ENCODE measurements at regions not wholly inside any gene's neighbourhood (a gene's known extent, or its start where the extent isn't known, plus 50 kb on each side); places are given as distances from the start of the nearest gene placed in this dataset.

GRCh38 chr9:84460695-84461094, 120.1 kb upstream of the SLC28A3 start:
- DNase-seq: no peak

GRCh38 chr9:84463272-84463671, 122.7 kb upstream of the SLC28A3 start:
- DNase-seq: no peak

GRCh38 chr9:84466580-84467285, 126.2 kb upstream of the SLC28A3 start:
- DNase-seq: no peak

- no peak for DNase-seq
These were observed 131.3 kb upstream of the SLC28A3 start for GRCh38 chr9:84471816-84472215.

GRCh38 chr9:84478996-84479395, 138.4 kb upstream of the SLC28A3 start:
- DNase-seq: no peak

- DNase-seq: no peak
These were observed 139.5 kb upstream of the SLC28A3 start for GRCh38 chr9:84480071-84480470.

- no peak for DNase-seq
These were observed 140.7 kb upstream of the SLC28A3 start for GRCh38 chr9:84481231-84481630.

- no peak for DNase-seq
These were observed 141.2 kb upstream of the SLC28A3 start for GRCh38 chr9:84481636-84482218.

- no peak for DNase-seq
These were observed 142.0 kb upstream of the SLC28A3 start for GRCh38 chr9:84482607-84483006.

GRCh38 chr9:84484172-84484571, 143.6 kb upstream of the SLC28A3 start:
- no peak for DNase-seq

GRCh38 chr9:84485539-84485938, 145.0 kb upstream of the SLC28A3 start:
- no peak for DNase-seq

- no peak for DNase-seq
These were observed 146.1 kb upstream of the SLC28A3 start for GRCh38 chr9:84486663-84487062.

GRCh38 chr9:84490206-84490841, 149.8 kb upstream of the SLC28A3 start:
- DNase-seq: no peak

- DNase-seq: no peak
These were observed 150.3 kb upstream of the SLC28A3 start for GRCh38 chr9:84490842-84491325.

- DNase-seq: no peak
These were observed 152.0 kb upstream of the SLC28A3 start for GRCh38 chr9:84492366-84493159.

- DNase-seq: no peak
These were observed 152.9 kb upstream of the SLC28A3 start for GRCh38 chr9:84493284-84493947.

GRCh38 chr9:84499969-84500582, 159.5 kb upstream of the SLC28A3 start:
- no peak for DNase-seq

- DNase-seq: no peak
These were observed 160.3 kb upstream of the SLC28A3 start for GRCh38 chr9:84500826-84501225.

- DNase-seq: no peak
These were observed 161.0 kb upstream of the SLC28A3 start for GRCh38 chr9:84501587-84501986.

- DNase-seq: no peak
These were observed 161.5 kb upstream of the SLC28A3 start for GRCh38 chr9:84502066-84502465.

- DNase-seq: no peak
These were observed 163.8 kb upstream of the SLC28A3 start for GRCh38 chr9:84504360-84504759.

GRCh38 chr9:84511651-84512050, 157.9 kb upstream of the NTRK2 start:
- no peak for DNase-seq
